A673 (cell line): ENCODE measurements at regions not wholly inside any gene's neighbourhood (a gene's known extent, or its start where the extent isn't known, plus 50 kb on each side); places are given as distances from the start of the nearest gene placed in this dataset.

Experiments
- BruUV-seq: library from RNA; stranded (reverse); fragments of 400-500 nt; replicated peaks from 2 replicates; lab custom pipeline; 2021; lab: Mats Ljungman, UMichigan
- CTCF ChIA-PET: fragments of 300-600 bp; sonication (Branson Sonifier 250); formaldehyde crosslinking; loops from one replicate; lab custom pipeline; 2022; ENCODE audit warnings: antibody characterized with exemption; lab: Charles Lee
- POLR2A ChIA-PET: fragments of 300-600 bp; sonication (Branson Sonifier 250); formaldehyde crosslinking; loops from one replicate; lab custom pipeline; 2022; ENCODE audit warnings: antibody characterized with exemption; ENCODE audit not compliant: low non-redundant PET; lab: Charles Lee
- DNase-seq: peaks from one replicate; pipeline ENCODE4 v3.0.0-alpha.2; 2015; ENCODE audit warnings: low spot score
- H3K27ac ChIP-seq: fragments of 200-600 bp; sonication (generic); 2 replicates; pipeline ENCODE4 v1.5.1; 2016; ENCODE audit warnings: mixed run types, low read depth, mild to moderate bottlenecking, mixed read lengths, antibody characterized with exemption, low read length; ENCODE audit not compliant: poor library complexity, severe bottlenecking
- H3K27me3 ChIP-seq: fragments of 200-600 bp; sonication (generic); replicated peaks from 2 replicates; pipeline ENCODE4 v1.6.1; 2017; ENCODE audit warnings: mixed run types, low read depth, mild to moderate bottlenecking, mixed read lengths, antibody characterized with exemption, low read length; ENCODE audit not compliant: insufficient read depth, poor library complexity
- H3K36me3 ChIP-seq: fragments of 200-600 bp; sonication (generic); 2 replicates; pipeline ENCODE4 v1.6.1; 2016; ENCODE audit warnings: mixed run types, mild to moderate bottlenecking, mixed read lengths, antibody characterized with exemption, low read length; ENCODE audit not compliant: insufficient read depth, poor library complexity, severe bottlenecking
- H3K4me1 ChIP-seq: fragments of 200-600 bp; sonication (generic); 2 replicates; pipeline ENCODE4 v1.6.1; 2017; ENCODE audit warnings: mixed run types, mild to moderate bottlenecking, mixed read lengths, antibody characterized with exemption, low read length; ENCODE audit not compliant: insufficient read depth, poor library complexity, severe bottlenecking
- H3K4me3 ChIP-seq: fragments of 200-600 bp; sonication (generic); 2 replicates; pipeline ENCODE4 v1.5.1; 2016; ENCODE audit warnings: low read depth, mixed run types, mild to moderate bottlenecking, mixed read lengths, low read length; ENCODE audit not compliant: poor library complexity, severe bottlenecking
- H3K9me3 ChIP-seq: fragments of 200-600 bp; sonication (generic); 2 replicates; pipeline ENCODE4 v1.6.1; 2016; ENCODE audit warnings: mixed run types, low read depth, mild to moderate bottlenecking, mixed read lengths, antibody characterized with exemption, low read length; ENCODE audit not compliant: poor library complexity, severe bottlenecking
- CTCF ChIP-seq: fragments of 300-800, 200-600 bp; sonication (generic); conservative IDR thresholded peaks from 2 replicates; pipeline ENCODE4 v1.5.1; 2017; ENCODE audit warnings: low read depth, mild to moderate bottlenecking, antibody characterized with exemption, low read length, moderate library complexity, mixed read lengths
- EZH2 ChIP-seq: fragments of 200-600 bp; sonication (generic); IDR thresholded peaks from 2 replicates; pipeline ENCODE4 v1.6.1; 2017; ENCODE audit warnings: borderline replicate concordance, low read depth, mild to moderate bottlenecking, mixed read lengths, antibody characterized with exemption, low read length; ENCODE audit not compliant: poor library complexity, severe bottlenecking
- intact Hi-C: fragments of 100-400 bp; cut with micrococcal nuclease; formaldehyde crosslinking; loops from one replicate; pipeline ENCODE4 v1.10.0; 2022; ENCODE audit not compliant: unreplicated experiment

- DNase-seq, result no peak
- TF ChIP-seq EZH2, result no peak
- BruUV-seq, result no TSS peak
- POLR2A ChIA-PET, result no interaction called here
- CTCF ChIA-PET, result no interaction called here
- no peaks in the 10 kb centered on the region for H3K9me3 ChIP-seq
- no peaks in the 10 kb centered on the region for H3K27me3 ChIP-seq
- no peaks in the 10 kb centered on the region for H3K4me1 ChIP-seq
- no peaks in the 10 kb centered on the region for H3K36me3 ChIP-seq
- no peak overlapping the region for H3K27ac ChIP-seq
- intact Hi-C loops, result no loop called here
- H3K4me3 ChIP-seq, result no peak overlapping the region
These were observed 605.1 kb upstream of the CNTNAP5 start for GRCh38 chr2:123419976-123420375.

GRCh38 chr2:123434546-123435395 lies 590.3 kb upstream of the CNTNAP5 start:
- Histone ChIP-seq H3K36me3 (no peaks in the 10 kb centered on the region), H3K4me3 (no peak overlapping the region), H3K9me3 (no peaks in the 10 kb centered on the region), H3K4me1 (no peaks in the 10 kb centered on the region), H3K27ac (no peak overlapping the region), H3K27me3 (no peaks in the 10 kb centered on the region)
- DNase-seq, result no peak
- BruUV-seq, result no TSS peak
- ChIA-PET POLR2A (no interaction called here), CTCF (no interaction called here)
- TF ChIP-seq CTCF, result no peak
- TF ChIP-seq EZH2, result no peak
- intact Hi-C loops, result no loop called here

- intact Hi-C loops, result no loop called here
- Histone ChIP-seq H3K36me3 (no peaks in the 10 kb centered on the region), H3K27me3 (no peaks in the 10 kb centered on the region), H3K4me1 (no peaks in the 10 kb centered on the region), H3K4me3 (no peak overlapping the region), H3K9me3 (no peaks in the 10 kb centered on the region), H3K27ac (no peak overlapping the region)
- POLR2A ChIA-PET, result no interaction called here
- CTCF ChIA-PET, result no interaction called here
- no peak for DNase-seq
- BruUV-seq, result no TSS peak
- TF ChIP-seq CTCF, result no peak
- TF ChIP-seq EZH2, result no peak
These were observed 586.8 kb upstream of the CNTNAP5 start for GRCh38 chr2:123438251-123438650.
